Gastrocnemius medialis (tissue), 4 donors: ENCODE measurements at regions not wholly inside any gene's neighbourhood (a gene's known extent, or its start where the extent isn't known, plus 50 kb on each side); places are given as distances from the start of the nearest gene placed in this dataset.

Source experiments
- ATAC-seq, 2 donors: fragments of 150-250 bp; one replicate each; pipeline ENCODE4 v1.9.1; 2016
- DNase-seq, 2 donors: peaks; one replicate each; pipeline ENCODE4 v3.0.0-alpha.2; 2019
- H3K27ac ChIP-seq, 4 donors: fragments of 200-600 bp; sonication (generic); 1 replicate in 1 of 4; 2 replicates in 3 of 4; pipeline ENCODE4 v1.5.1; 2016 to 2018; ENCODE audit warnings: mild to moderate bottlenecking in 2 of 4, moderate library complexity in 1 of 4
- H3K27me3 ChIP-seq, 3 donors: fragments of 200-600 bp; sonication (generic) in 2 of 3; 1 replicate in 1 of 3; 2 replicates in 2 of 3; pipeline versions ENCODE4 v1.5.1 to v1.6.0; 2016 to 2019; ENCODE audit warnings: mild to moderate bottlenecking in 1 of 3, moderate library complexity in 1 of 3
- H3K36me3 ChIP-seq, 2 donors: fragments of 200-600 bp; sonication (generic) in 1 of 2; one replicate each; pipeline ENCODE4 v1.5.1; 2017 to 2018
- H3K4me1 ChIP-seq, 2 donors: fragments of 200-600 bp; sonication (generic) in 1 of 2; one replicate each; pipeline ENCODE4 v1.5.1; 2016 to 2017; ENCODE audit warnings: mild to moderate bottlenecking in 2 of 2
- H3K4me3 ChIP-seq, 4 donors: fragments of 200-600 bp; sonication (generic) in 3 of 4; 1 replicate in 1 of 4; 2 replicates in 3 of 4; pipeline ENCODE4 v1.5.1; 2016 to 2019; ENCODE audit warnings: mild to moderate bottlenecking in 2 of 4
- H3K9me3 ChIP-seq, 3 donors: fragments of 200-600 bp; sonication (generic) in 2 of 3; 1 replicate in 1 of 3; 2 replicates in 2 of 3; pipeline ENCODE4 v1.5.1; 2016 to 2019
- POLR2A ChIP-seq, 2 donors: fragments of 450-650 bp; IDR thresholded peaks; one replicate each; pipeline ENCODE4 v1.6.1; 2017; ENCODE audit warnings: antibody characterized with exemption in 2 of 2, mild to moderate bottlenecking in 2 of 2, moderate library complexity in 2 of 2
- in situ Hi-C, 4 donors: fragments of 200-750 bp; cut with MboI; loops; one replicate each; pipeline versions ENCODE4 v1.15.0 to v1.8.0; 2017; ENCODE audit warnings: low sequenced_read_pairs in 4 of 4
- intact Hi-C: fragments of 100-400 bp; cut with DNase I; formaldehyde crosslinking; loops from one replicate; pipeline ENCODE4 v1.15.1; 2023; ENCODE audit warnings: low total_unique reads
- TF ChIP-seq, protein P1 (sequence below), 5 experiments: fragments of 450-650 bp in 3 of 5; fragments of 200-600 bp in 2 of 5; sonication (generic) in 2 of 5; IDR thresholded peaks in 4 of 5; conservative IDR thresholded peaks in 1 of 5; 1 replicate in 4 of 5; 2 replicates in 1 of 5; pipeline ENCODE4 v1.5.1; 2016 to 2019; ENCODE audit warnings: antibody characterized with exemption in 5 of 5, mild to moderate bottlenecking in 3 of 5, moderate library complexity in 3 of 5

DNA sequence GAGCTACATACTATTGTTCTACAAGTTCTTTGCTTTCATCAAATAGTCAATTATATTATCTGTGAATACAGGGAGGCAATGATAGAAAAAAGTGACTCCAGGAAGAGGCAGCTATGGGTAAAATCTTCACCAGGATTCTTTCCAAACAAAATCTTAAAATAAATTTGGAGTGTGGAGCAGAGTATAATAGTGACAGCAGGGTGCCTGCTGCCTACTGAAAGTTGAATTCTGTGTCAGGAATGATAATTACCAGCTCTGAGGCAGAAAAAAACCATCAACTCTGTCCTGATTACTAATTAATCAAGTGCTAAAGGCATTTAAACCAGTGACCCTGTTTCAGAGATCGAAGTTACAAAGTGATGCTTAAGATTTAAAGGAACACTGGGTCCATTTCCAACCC, 148.0 kb downstream of the DIPK2A start:
- intact Hi-C loops (no loop called here), in situ Hi-C loops (no loop called here)
- TF ChIP-seq, protein P1, sequence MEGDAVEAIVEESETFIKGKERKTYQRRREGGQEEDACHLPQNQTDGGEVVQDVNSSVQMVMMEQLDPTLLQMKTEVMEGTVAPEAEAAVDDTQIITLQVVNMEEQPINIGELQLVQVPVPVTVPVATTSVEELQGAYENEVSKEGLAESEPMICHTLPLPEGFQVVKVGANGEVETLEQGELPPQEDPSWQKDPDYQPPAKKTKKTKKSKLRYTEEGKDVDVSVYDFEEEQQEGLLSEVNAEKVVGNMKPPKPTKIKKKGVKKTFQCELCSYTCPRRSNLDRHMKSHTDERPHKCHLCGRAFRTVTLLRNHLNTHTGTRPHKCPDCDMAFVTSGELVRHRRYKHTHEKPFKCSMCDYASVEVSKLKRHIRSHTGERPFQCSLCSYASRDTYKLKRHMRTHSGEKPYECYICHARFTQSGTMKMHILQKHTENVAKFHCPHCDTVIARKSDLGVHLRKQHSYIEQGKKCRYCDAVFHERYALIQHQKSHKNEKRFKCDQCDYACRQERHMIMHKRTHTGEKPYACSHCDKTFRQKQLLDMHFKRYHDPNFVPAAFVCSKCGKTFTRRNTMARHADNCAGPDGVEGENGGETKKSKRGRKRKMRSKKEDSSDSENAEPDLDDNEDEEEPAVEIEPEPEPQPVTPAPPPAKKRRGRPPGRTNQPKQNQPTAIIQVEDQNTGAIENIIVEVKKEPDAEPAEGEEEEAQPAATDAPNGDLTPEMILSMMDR (IDR thresholded peaks at IDR 0.05 in 4 of 5, conservative IDR thresholded peaks at IDR 0.05 in 1 of 5), result no peak
- TF ChIP-seq POLR2A (IDR thresholded peaks at IDR 0.05), result no peak

DNA sequence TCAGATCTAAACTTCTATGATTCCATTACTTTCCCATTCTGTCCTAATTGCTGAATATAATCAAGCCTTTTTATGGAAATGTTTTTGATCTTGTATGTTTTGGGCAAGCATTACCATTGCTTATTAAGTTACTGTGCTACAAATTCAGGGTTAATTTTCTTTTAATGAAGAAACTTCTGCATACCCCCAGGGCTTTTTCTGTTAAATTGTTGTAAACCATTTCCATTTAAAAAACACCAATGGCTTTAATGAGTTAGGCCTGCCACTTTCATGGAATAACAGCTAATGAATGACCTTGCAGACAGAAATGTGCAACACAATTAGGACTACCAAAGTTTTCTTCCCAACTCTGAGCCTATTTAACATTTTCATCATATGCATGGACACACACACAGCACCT, 150.0 kb downstream of the DIPK2A start:
- H3K36me3 ChIP-seq, result no peaks in the 10 kb centered on the region
- in situ Hi-C loops, result no loop called here
- H3K27me3 ChIP-seq, result no peaks in the 10 kb centered on the region
- DNase-seq (no peak), ATAC-seq (no peak)
- H3K4me3 ChIP-seq, result no peak overlapping the region
- intact Hi-C loops, result no loop called here
- no peak for TF ChIP-seq POLR2A (IDR thresholded peaks at IDR 0.05)
- H3K4me1 ChIP-seq, result no peaks in the 10 kb centered on the region
- H3K9me3 ChIP-seq, result no peaks in the 10 kb centered on the region
- H3K27ac ChIP-seq, result no peak overlapping the region

More for the DNA sequence above, 148.0 kb downstream of the DIPK2A start:
- Histone ChIP-seq H3K36me3 (no peaks in the 10 kb centered on the region), H3K27me3 (no peaks in the 10 kb centered on the region), H3K27ac (no peak overlapping the region), H3K4me3 (no peak overlapping the region), H3K4me1 (no peaks in the 10 kb centered on the region), H3K9me3 (no peaks in the 10 kb centered on the region)
- no peak for DNase-seq
- ATAC-seq, result no peak

DNA sequence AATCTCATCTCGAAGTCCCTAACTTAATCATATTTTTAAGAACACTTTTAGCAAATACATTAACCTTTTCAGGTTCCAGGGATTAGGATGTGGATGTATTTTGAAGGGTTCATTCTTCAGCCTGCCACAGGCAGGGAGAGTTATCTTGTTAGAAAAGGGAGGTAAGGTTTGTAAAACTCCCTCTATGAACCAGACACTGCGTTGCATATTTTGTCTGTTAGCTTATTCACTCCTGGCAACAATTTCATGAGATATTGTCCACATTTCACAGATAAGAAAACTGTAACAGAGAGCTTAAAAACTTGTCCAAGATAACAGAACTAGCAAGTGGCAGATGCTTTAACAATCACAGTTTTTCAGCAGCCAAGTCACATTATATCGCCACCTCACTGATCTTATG, 155.4 kb downstream of the DIPK2A start:
- intact Hi-C loops, result no loop called here
- TF ChIP-seq, protein P1 (IDR thresholded peaks at IDR 0.05 in 4 of 5, conservative IDR thresholded peaks at IDR 0.05 in 1 of 5), result no peak
- no peak for TF ChIP-seq POLR2A (IDR thresholded peaks at IDR 0.05)
- DNase-seq (no peak), ATAC-seq (no peak)
- no peaks in the 10 kb centered on the region for H3K9me3 ChIP-seq
- no peaks in the 10 kb centered on the region for H3K36me3 ChIP-seq
- no peaks in the 10 kb centered on the region for H3K4me1 ChIP-seq
- H3K4me3 ChIP-seq, result no peak overlapping the region
- in situ Hi-C loops, result no loop called here
- no peak overlapping the region for H3K27ac ChIP-seq
- H3K27me3 ChIP-seq, result no peaks in the 10 kb centered on the region

DNA sequence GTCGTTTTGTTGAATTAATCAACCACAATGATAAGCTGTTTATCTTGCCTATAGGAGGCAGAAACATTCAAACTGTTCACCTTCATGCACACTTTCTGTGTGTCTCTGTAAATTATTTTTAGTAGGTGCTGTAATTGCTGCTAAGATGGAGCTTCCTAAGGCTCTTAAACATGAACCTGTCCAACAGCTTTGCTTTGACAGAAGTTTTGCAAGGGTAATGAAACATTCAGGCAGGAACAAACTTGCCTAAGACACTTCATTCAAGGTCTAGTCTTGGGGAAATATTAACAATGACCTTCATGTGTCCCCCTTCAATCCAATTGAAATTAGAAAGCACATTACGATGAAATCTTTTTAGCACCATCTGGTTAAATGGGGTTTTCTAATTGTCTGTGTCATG, 156.1 kb downstream of the DIPK2A start:
- no peak for ATAC-seq
- Histone ChIP-seq H3K9me3 (no peaks in the 10 kb centered on the region), H3K27ac (no peak overlapping the region), H3K36me3 (no peaks in the 10 kb centered on the region), H3K4me1 (no peaks in the 10 kb centered on the region), H3K4me3 (no peak overlapping the region), H3K27me3 (no peaks in the 10 kb centered on the region)
- TF ChIP-seq, protein P1 (IDR thresholded peaks at IDR 0.05 in 4 of 5, conservative IDR thresholded peaks at IDR 0.05 in 1 of 5), result no peak
- no peak for TF ChIP-seq POLR2A (IDR thresholded peaks at IDR 0.05)
- in situ Hi-C loops, result no loop called here
- intact Hi-C loops, result no loop called here
- no peak for DNase-seq

DNA sequence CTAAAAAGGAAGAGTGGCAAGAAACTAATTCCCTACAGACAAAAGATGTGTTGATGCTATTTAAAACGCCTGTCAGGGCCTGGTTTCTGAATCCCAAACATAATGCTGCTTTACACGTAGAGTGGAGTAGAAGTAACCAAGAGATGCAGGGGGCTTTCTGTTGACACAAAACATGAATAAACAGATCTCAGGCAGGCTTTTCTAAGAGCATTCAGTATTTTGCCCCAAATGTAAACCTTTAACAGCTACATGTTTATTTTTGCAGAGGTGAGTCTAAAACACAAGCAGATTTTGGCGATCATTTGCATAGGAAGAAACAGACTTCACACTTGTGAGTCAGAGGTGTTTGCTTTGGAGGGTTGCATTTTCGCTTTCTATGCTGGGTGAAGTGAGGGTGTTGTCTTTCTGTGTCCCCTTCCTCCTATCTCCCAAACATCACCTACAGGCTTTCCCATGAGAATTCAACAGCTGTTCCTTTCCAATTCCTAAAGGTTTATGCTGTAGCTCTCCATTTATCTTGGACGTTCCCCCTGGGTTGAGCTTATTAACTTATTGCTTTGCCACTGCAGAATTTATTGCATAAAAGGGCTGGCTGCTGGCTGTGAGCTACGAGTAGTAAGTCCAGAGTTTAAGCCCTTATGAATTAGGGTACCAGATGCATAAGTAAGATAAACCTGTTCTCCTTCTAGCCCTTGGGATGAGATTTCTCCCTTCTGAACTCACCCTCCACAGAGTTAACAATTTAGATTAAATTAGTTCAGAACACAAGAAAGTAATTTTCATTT, 156.7 kb downstream of the DIPK2A start:
- in situ Hi-C loops, result no loop called here
- DNase-seq (no peak), ATAC-seq (no peak)
- Histone ChIP-seq H3K27ac (no peak overlapping the region), H3K36me3 (no peaks in the 10 kb centered on the region), H3K4me1 (no peaks in the 10 kb centered on the region), H3K9me3 (no peaks in the 10 kb centered on the region), H3K4me3 (no peak overlapping the region), H3K27me3 (no peaks in the 10 kb centered on the region)
- TF ChIP-seq, protein P1 (IDR thresholded peaks at IDR 0.05 in 4 of 5, conservative IDR thresholded peaks at IDR 0.05 in 1 of 5), result no peak
- TF ChIP-seq POLR2A (IDR thresholded peaks at IDR 0.05), result no peak
- intact Hi-C loops, result no loop called here
